HEK293 (cell line): ENCODE measurements at regions not wholly inside any gene's neighbourhood (a gene's known extent, or its start where the extent isn't known, plus 50 kb on each side); places are given as distances from the start of the nearest gene placed in this dataset.

ENCODE experiments used
- CTCF ChIA-PET: fragments of 350-600 bp; formaldehyde crosslinking; extraction: SDS; loops from one replicate; lab custom pipeline; 2021; ENCODE audit warnings: antibody characterized with exemption; lab: Yijun Ruan, JAX
- POLR2A ChIA-PET: fragments of 300-600 bp; formaldehyde crosslinking; extraction: SDS; loops from one replicate; lab custom pipeline; 2020; ENCODE audit warnings: antibody characterized with exemption, inconsistent platforms; lab: Yijun Ruan, JAX
- H3K27ac ChIP-seq: fragments of 200-500 bp; sonication (Bioruptor generic); 2 replicates; pipeline ENCODE4 v1.5.1; 2014; ENCODE audit warnings: low read depth, low read length, control low read depth, inconsistent platforms; ENCODE audit errors: extremely low read depth
- H3K36me3 ChIP-seq, 2 experiments: fragments of 200-500 bp in 1 of 2; sonication (Bioruptor generic) in 1 of 2; 1 replicate in 1 of 2; 2 replicates in 1 of 2; pipeline ENCODE4 v1.5.1; 2014 to 2017; ENCODE audit warnings: inconsistent platforms in 2 of 2, low read length in 2 of 2; ENCODE audit not compliant: control insufficient read depth in 2 of 2, insufficient read depth in 1 of 2
- H3K4me1 ChIP-seq: fragments of 200-500 bp; sonication (Bioruptor generic); 2 replicates; pipeline ENCODE4 v1.5.1; 2014; ENCODE audit warnings: mild to moderate bottlenecking, low read length, inconsistent platforms; ENCODE audit not compliant: control insufficient read depth, insufficient read depth
- H3K4me3 ChIP-seq: 2 replicates; pipeline ENCODE4 v1.5.1; 2011; ENCODE audit warnings: low read depth, mild to moderate bottlenecking, control low read depth, low read length, moderate library complexity
- H3K9me3 ChIP-seq: fragments of 200-500 bp; sonication (Bioruptor generic); 2 replicates; pipeline ENCODE4 v1.5.1; 2014; ENCODE audit warnings: low read depth, low read length, inconsistent platforms; ENCODE audit not compliant: control insufficient read depth, insufficient read depth
- BCL11A ChIP-seq: fragments of 450-650 bp; formaldehyde crosslinking; IDR thresholded peaks from 2 replicates; pipeline ENCODE4 v1.5.1; 2016; ENCODE audit warnings: low read depth, missing biosample characterization, missing genetic modification characterization
- HOXA7 ChIP-seq: sonication (generic); formaldehyde crosslinking; IDR thresholded peaks from 2 replicates; pipeline ENCODE4 v1.8.1; 2022; ENCODE audit warnings: missing genetic modification reagents, borderline replicate concordance
- IKZF3 ChIP-seq: fragments of 450-650 bp; IDR thresholded peaks from 2 replicates; pipeline ENCODE4 v1.5.0; 2018; ENCODE audit warnings: missing biosample characterization, mild to moderate bottlenecking, missing genetic modification characterization, moderate library complexity
- KLF10 ChIP-seq: fragments of 450-650 bp; IDR thresholded peaks from 2 replicates; pipeline ENCODE4 v1.5.1; 2018; ENCODE audit warnings: missing biosample characterization, mild to moderate bottlenecking, missing genetic modification characterization
- KLF16 ChIP-seq: fragments of 450-650 bp; formaldehyde crosslinking; IDR thresholded peaks from 2 replicates; pipeline ENCODE4 v1.5.1; 2017; ENCODE audit warnings: missing biosample characterization, missing genetic modification characterization
- TCF7L2 ChIP-seq: IDR thresholded peaks from 2 replicates; pipeline ENCODE4 v1.6.1; 2011; ENCODE audit warnings: low read depth, mild to moderate bottlenecking, inconsistent platforms, low read length, moderate library complexity, borderline replicate concordance
- ZBTB1 ChIP-seq: fragments of 450-650 bp; formaldehyde crosslinking; IDR thresholded peaks from 2 replicates; pipeline ENCODE4 v1.5.1; 2016; ENCODE audit warnings: missing biosample characterization, missing genetic modification characterization
- ZNF223 ChIP-seq: fragments of 450-650 bp; formaldehyde crosslinking; IDR thresholded peaks from 2 replicates; pipeline ENCODE4 v1.5.1; 2016; ENCODE audit warnings: missing biosample characterization, missing genetic modification characterization
- ZNF239 ChIP-seq: fragments of 450-650 bp; formaldehyde crosslinking; IDR thresholded peaks from 2 replicates; pipeline ENCODE4 v1.5.1; 2016; ENCODE audit warnings: missing biosample characterization, missing genetic modification characterization
- ZNF280C ChIP-seq: fragments of 450-650 bp; formaldehyde crosslinking; IDR thresholded peaks from 2 replicates; pipeline ENCODE4 v1.5.1; 2016; ENCODE audit warnings: missing biosample characterization, missing genetic modification characterization
- ZNF311 ChIP-seq: fragments of 450-650 bp; formaldehyde crosslinking; IDR thresholded peaks from 2 replicates; pipeline ENCODE4 v1.5.1; 2017; ENCODE audit warnings: missing biosample characterization, missing genetic modification characterization, borderline replicate concordance
- ZNF366 ChIP-seq: fragments of 450-650 bp; formaldehyde crosslinking; conservative IDR thresholded peaks from 2 replicates; pipeline ENCODE4 v1.5.1; 2016; ENCODE audit warnings: missing biosample characterization, missing genetic modification characterization
- ZNF404 ChIP-seq: fragments of 450-650 bp; formaldehyde crosslinking; IDR thresholded peaks from 2 replicates; pipeline ENCODE4 v1.5.1; 2017; ENCODE audit warnings: missing biosample characterization, missing genetic modification characterization
- ZNF521 ChIP-seq: fragments of 450-650 bp; formaldehyde crosslinking; IDR thresholded peaks from 2 replicates; pipeline ENCODE4 v1.5.1; 2017; ENCODE audit warnings: missing biosample characterization, mild to moderate bottlenecking, missing genetic modification characterization
- ZNF544 ChIP-seq: fragments of 450-650 bp; formaldehyde crosslinking; IDR thresholded peaks from 2 replicates; pipeline ENCODE4 v1.5.0; 2017; ENCODE audit warnings: missing biosample characterization, missing genetic modification characterization
- ZNF558 ChIP-seq: fragments of 450-650 bp; formaldehyde crosslinking; IDR thresholded peaks from 2 replicates; pipeline ENCODE4 v1.5.1; 2016; ENCODE audit warnings: missing biosample characterization, missing genetic modification characterization
- ZNF585B ChIP-seq: fragments of 450-650 bp; formaldehyde crosslinking; IDR thresholded peaks from 2 replicates; pipeline ENCODE4 v1.5.1; 2016; ENCODE audit warnings: missing biosample characterization, missing genetic modification characterization
- ZNF610 ChIP-seq: fragments of 450-650 bp; formaldehyde crosslinking; IDR thresholded peaks from 2 replicates; pipeline ENCODE4 v1.5.1; 2016; ENCODE audit warnings: missing biosample characterization, missing genetic modification characterization, borderline replicate concordance
- ZNF654 ChIP-seq: fragments of 450-650 bp; formaldehyde crosslinking; IDR thresholded peaks from 2 replicates; pipeline ENCODE4 v1.5.1; 2016; ENCODE audit warnings: low read depth, missing biosample characterization, missing genetic modification characterization
- ZNF660 ChIP-seq: fragments of 450-650 bp; IDR thresholded peaks from 2 replicates; pipeline ENCODE4 v1.5.1; 2018; ENCODE audit warnings: missing biosample characterization, mild to moderate bottlenecking, missing genetic modification characterization
- ZNF768 ChIP-seq: fragments of 450-650 bp; formaldehyde crosslinking; IDR thresholded peaks from 2 replicates; pipeline ENCODE4 v1.5.1; 2018; ENCODE audit warnings: missing biosample characterization, mild to moderate bottlenecking, missing genetic modification characterization
- ZNF830 ChIP-seq: fragments of 450-650 bp; IDR thresholded peaks from 2 replicates; pipeline ENCODE4 v1.5.0; 2018; ENCODE audit warnings: missing biosample characterization, missing genetic modification characterization, low read depth, mild to moderate bottlenecking, moderate library complexity
- ZNF843 ChIP-seq: fragments of 450-650 bp; formaldehyde crosslinking; IDR thresholded peaks from 2 replicates; pipeline ENCODE4 v1.5.1; 2016; ENCODE audit warnings: missing biosample characterization, missing genetic modification characterization
- ZSCAN16 ChIP-seq: fragments of 450-650 bp; formaldehyde crosslinking; IDR thresholded peaks from 2 replicates; pipeline ENCODE4 v1.5.1; 2016; ENCODE audit warnings: missing biosample characterization, missing genetic modification characterization
- ZSCAN18 ChIP-seq: fragments of 450-650 bp; formaldehyde crosslinking; IDR thresholded peaks from 2 replicates; pipeline ENCODE4 v1.5.1; 2016; ENCODE audit warnings: missing biosample characterization, missing genetic modification characterization

DNA sequence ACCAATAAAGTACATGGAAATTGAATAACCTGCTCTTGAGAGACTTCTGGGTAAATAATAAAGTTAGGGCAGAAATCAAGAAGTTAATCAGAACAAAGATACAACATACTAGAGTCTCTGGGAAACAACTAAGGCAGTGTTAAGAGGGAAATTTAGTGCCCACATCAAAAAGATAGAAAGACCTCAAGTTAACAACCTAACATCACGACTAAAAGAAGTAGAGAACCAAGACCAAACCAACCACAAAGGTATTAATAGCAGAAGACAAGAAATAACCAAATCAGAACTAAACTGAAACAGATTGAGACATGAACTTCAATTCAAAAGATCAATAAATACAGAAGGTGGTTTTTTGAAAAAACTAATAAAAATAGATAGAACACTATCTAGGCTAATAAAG, 140.7 kb downstream of the JRKL start:
- ChIA-PET POLR2A (no interaction called here), CTCF (no interaction called here)
- no peaks in the 10 kb centered on the region for H3K36me3 ChIP-seq
- no peak overlapping the region for H3K27ac ChIP-seq
- H3K4me3 ChIP-seq = no peak overlapping the region
- no peak for TF ChIP-seq ZSCAN16 (tag by site-specific recombination)
- TF ChIP-seq HOXA7 = no peak
- no peak for TF ChIP-seq ZNF654 (tag by site-specific recombination)
- TF ChIP-seq ZSCAN18 (tag by site-specific recombination) = no peak
- H3K4me1 ChIP-seq = no peaks in the 10 kb centered on the region
- no peaks in the 10 kb centered on the region for H3K9me3 ChIP-seq

GRCh38 chr11:96538104-96538503, 148.3 kb downstream of the JRKL start:
- Histone ChIP-seq H3K27ac (no peak overlapping the region), H3K4me3 (no peak overlapping the region), H3K36me3 (no peaks in the 10 kb centered on the region), H3K4me1 (no peaks in the 10 kb centered on the region; the same call in 1 of the 2 replicates), H3K9me3 (no peaks in the 10 kb centered on the region)
- TF ChIP-seq ZNF544 = no peak
- TF ChIP-seq BCL11A = no peak
- no peak for TF ChIP-seq ZNF768 (tag by site-specific recombination)
- TF ChIP-seq ZNF830 (tag by site-specific recombination) = no peak
- no peak for TF ChIP-seq HOXA7
- no peak for TF ChIP-seq KLF10 (tag by site-specific recombination)
- TF ChIP-seq ZNF558 (tag by site-specific recombination) = no peak
- TF ChIP-seq ZNF843 (tag by site-specific recombination) = no peak
- no peak for TF ChIP-seq IKZF3 (tag by site-specific recombination)
- CTCF ChIA-PET = no interaction called here
- POLR2A ChIA-PET = no interaction called here

DNA sequence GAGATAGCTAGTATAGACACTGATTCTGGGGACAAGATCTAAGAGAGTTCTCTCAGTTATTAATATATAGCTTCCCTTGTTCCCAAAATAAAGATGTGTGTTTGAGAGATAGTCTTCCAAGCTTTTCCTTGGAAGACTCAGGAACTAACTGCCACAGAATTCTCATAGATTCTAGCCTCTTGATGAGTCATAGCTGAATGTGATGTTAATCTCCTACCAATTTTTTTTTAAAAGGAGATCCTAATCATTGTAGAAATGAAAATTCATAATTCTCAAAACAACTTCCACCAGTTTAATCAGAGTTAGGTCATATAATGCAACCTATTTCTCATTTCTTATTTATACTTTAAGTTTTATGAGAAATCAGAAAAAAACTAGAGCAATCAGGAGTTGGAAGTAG, 148.8 kb downstream of the JRKL start:
- ChIA-PET POLR2A (no interaction called here), CTCF (no interaction called here)
- no peaks in the 10 kb centered on the region; the same call in 1 of the 2 replicates for H3K4me1 ChIP-seq
- no peak overlapping the region for H3K27ac ChIP-seq
- H3K9me3 ChIP-seq = no peaks in the 10 kb centered on the region
- no peak for TF ChIP-seq BCL11A
- TF ChIP-seq ZNF239 (tag by site-specific recombination) = no peak
- TF ChIP-seq ZNF366 = no peak
- TF ChIP-seq ZBTB1 (tag by site-specific recombination) = no peak
- no peak for TF ChIP-seq TCF7L2
- TF ChIP-seq KLF16 (tag by site-specific recombination) = no peak
- no peak overlapping the region for H3K4me3 ChIP-seq
- no peaks in the 10 kb centered on the region for H3K36me3 ChIP-seq

DNA sequence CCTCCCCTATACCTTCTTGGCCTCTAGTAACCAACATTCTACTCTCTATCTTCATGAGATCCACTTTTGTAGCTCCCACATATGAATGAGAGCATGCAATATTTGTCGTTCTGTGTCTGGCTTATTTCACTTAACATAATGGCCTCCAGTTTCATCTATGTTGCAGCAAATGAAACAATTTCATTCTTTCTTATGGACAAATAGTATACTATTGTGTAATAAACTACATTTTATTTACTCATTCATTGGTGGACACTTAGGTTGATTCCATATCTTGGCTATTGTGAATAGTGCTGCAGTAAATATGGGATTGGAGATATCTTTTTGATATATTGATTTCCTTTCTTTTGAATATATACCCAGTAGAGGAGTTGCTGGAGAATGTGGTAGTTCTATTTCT, 151.1 kb downstream of the JRKL start:
- Histone ChIP-seq H3K27ac (no peak overlapping the region), H3K4me1 (no peaks in the 10 kb centered on the region; the same call in 1 of the 2 replicates), H3K4me3 (no peak overlapping the region), H3K9me3 (no peaks in the 10 kb centered on the region), H3K36me3 (no peaks in the 10 kb centered on the region)
- CTCF ChIA-PET = interaction anchor here (1.0 kb wide), 1 partner anchor 77 kb away, joined by 4 read pairs; no protein-coding TSS in a partner anchor
- POLR2A ChIA-PET = no interaction called here
- no peak for TF ChIP-seq ZNF521
- no peak for TF ChIP-seq ZNF660
- no peak for TF ChIP-seq ZNF311 (tag by site-specific recombination)
- TF ChIP-seq ZNF280C (tag by site-specific recombination) = no peak
- no peak for TF ChIP-seq IKZF3 (tag by site-specific recombination)
- no peak for TF ChIP-seq ZSCAN18 (tag by site-specific recombination)
- no peak for TF ChIP-seq ZNF223 (tag by site-specific recombination)
- no peak for TF ChIP-seq ZNF404 (tag by site-specific recombination)
- TF ChIP-seq ZNF585B (tag by site-specific recombination) = no peak
- TF ChIP-seq ZNF610 (tag by site-specific recombination) = no peak
